DOHH2 (cell line): ENCODE measurements at regions not wholly inside any gene's neighbourhood (a gene's known extent, or its start where the extent isn't known, plus 50 kb on each side); places are given as distances from the start of the nearest gene placed in this dataset.

Experiments
- EZH2phosphoT487 ChIP-seq: fragments of 200-600 bp; sonication (generic); IDR thresholded peaks from 2 replicates; pipeline ENCODE4 v1.6.1; 2017; ENCODE audit warnings: borderline replicate concordance, mild to moderate bottlenecking, antibody characterized with exemption, low read length, moderate library complexity, mixed read lengths
- TF ChIP-seq, protein P1 (sequence below): fragments of 200-600 bp; sonication (generic); IDR thresholded peaks from one replicate; pipeline ENCODE4 v1.5.1; 2014; ENCODE audit warnings: antibody characterized with exemption, mild to moderate bottlenecking, low read depth, low read length; ENCODE audit not compliant: poor library complexity, severe bottlenecking

DNA sequence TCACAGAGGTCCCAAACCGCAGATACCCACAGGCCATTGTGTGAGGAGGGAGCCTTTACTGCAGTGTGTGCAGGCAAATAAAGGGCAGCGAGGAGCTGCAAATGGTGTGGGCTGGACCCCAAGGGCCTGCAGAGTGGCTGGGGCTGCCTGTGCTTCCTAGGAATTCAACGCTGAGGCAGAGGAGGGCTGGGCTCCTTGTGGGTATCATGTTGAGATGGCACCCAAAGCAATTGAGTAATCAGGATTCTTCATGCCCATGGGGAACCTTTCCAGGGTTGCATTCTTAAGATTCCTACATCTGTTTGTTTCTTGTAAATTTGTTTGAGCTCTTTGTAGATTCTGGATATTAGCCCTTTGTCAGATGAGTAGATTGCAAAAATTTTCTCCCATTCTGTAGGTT is 85.4 kb upstream of the LIPC start:
- TF ChIP-seq, protein P1, sequence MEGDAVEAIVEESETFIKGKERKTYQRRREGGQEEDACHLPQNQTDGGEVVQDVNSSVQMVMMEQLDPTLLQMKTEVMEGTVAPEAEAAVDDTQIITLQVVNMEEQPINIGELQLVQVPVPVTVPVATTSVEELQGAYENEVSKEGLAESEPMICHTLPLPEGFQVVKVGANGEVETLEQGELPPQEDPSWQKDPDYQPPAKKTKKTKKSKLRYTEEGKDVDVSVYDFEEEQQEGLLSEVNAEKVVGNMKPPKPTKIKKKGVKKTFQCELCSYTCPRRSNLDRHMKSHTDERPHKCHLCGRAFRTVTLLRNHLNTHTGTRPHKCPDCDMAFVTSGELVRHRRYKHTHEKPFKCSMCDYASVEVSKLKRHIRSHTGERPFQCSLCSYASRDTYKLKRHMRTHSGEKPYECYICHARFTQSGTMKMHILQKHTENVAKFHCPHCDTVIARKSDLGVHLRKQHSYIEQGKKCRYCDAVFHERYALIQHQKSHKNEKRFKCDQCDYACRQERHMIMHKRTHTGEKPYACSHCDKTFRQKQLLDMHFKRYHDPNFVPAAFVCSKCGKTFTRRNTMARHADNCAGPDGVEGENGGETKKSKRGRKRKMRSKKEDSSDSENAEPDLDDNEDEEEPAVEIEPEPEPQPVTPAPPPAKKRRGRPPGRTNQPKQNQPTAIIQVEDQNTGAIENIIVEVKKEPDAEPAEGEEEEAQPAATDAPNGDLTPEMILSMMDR = no peak
- TF ChIP-seq EZH2phosphoT487 = no peak
